ENCODE measurements at regions not wholly inside any gene's neighbourhood (a gene's known extent, or its start where the extent isn't known, plus 50 kb on each side); places are given as distances from the start of the nearest gene placed in this dataset.

DNA sequence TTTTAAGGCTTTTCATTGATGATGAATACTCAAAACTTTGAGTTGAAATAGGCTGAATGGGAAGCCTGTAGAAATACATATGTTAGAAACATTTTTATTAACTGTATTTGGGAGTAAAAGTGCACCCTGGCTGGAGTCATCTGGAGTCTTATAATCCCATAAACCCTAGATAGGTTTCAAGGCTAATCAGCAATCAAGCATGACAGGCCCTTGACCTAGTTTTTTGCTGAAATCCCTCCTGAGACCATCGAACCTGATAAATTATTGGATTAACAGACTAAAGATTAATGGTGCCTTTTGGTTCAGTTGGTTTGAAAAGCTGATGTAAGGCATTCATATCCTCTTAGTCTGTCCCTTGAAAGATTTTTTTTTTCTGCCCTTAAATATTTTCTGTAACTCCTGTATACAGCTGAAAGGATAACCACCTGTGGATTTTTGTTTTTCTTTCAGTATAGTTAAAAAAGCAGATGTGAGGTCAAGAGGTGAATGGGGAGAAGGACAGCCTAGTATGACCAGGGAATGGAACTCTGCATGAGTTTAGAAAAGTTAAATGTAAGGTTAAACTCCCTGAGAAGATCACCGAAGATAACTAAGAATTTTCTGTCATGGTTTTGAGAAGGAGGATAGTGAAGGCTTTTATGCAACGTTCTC is 69.4 kb upstream of the STXBP5L start:
- Histone ChIP-seq H3K27me3 (ENCODE audit: control insufficient read depth, insufficient read depth, low read length, poor library complexity, severe bottlenecking) (peaks cover 4% of the 10 kb centered on the region), H3K9me3 (ENCODE audit: control insufficient read depth, low read length) (no peaks in the 10 kb centered on the region), H3K4me3 (ENCODE audit: low read length) (no peak overlapping the region), H3K9ac (ENCODE audit: extremely low read depth, low read length, poor library complexity, severe bottlenecking) (no peak overlapping the region), H3K27ac (ENCODE audit: low read depth, low read length) (no peak overlapping the region), H3K4me1 (ENCODE audit: control insufficient read depth, insufficient read depth, low read length) (no peaks in the 10 kb centered on the region), H3K36me3 (ENCODE audit: control insufficient read depth, insufficient read depth, low read length) (no peaks in the 10 kb centered on the region)
- H3K36me3 Mint-ChIP-seq (ENCODE audit: low read depth) = no peaks in the 10 kb centered on the region
- peaks cover 8% of the 10 kb centered on the region for H3K4me1 Mint-ChIP-seq
- 67 to 81% methylated on average over 1 to 3 of the region's 3 CpGs for WGBS, 2 experiments (ENCODE audit: insufficient coverage in 1 of 2, insufficient read length in 1 of 2)
- H3K4me3 Mint-ChIP-seq = no peak overlapping the region
- DNase-seq = no peak
- peaks cover 9% of the 10 kb centered on the region for H3K27me3 Mint-ChIP-seq (ENCODE audit: insufficient read depth)
- H3K9me3 Mint-ChIP-seq = no peaks in the 10 kb centered on the region
- TF ChIP-seq, protein P1, sequence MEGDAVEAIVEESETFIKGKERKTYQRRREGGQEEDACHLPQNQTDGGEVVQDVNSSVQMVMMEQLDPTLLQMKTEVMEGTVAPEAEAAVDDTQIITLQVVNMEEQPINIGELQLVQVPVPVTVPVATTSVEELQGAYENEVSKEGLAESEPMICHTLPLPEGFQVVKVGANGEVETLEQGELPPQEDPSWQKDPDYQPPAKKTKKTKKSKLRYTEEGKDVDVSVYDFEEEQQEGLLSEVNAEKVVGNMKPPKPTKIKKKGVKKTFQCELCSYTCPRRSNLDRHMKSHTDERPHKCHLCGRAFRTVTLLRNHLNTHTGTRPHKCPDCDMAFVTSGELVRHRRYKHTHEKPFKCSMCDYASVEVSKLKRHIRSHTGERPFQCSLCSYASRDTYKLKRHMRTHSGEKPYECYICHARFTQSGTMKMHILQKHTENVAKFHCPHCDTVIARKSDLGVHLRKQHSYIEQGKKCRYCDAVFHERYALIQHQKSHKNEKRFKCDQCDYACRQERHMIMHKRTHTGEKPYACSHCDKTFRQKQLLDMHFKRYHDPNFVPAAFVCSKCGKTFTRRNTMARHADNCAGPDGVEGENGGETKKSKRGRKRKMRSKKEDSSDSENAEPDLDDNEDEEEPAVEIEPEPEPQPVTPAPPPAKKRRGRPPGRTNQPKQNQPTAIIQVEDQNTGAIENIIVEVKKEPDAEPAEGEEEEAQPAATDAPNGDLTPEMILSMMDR (conservative IDR thresholded peaks at IDR 0.05) = no peak
- H3K27ac Mint-ChIP-seq = no peak overlapping the region

DNA sequence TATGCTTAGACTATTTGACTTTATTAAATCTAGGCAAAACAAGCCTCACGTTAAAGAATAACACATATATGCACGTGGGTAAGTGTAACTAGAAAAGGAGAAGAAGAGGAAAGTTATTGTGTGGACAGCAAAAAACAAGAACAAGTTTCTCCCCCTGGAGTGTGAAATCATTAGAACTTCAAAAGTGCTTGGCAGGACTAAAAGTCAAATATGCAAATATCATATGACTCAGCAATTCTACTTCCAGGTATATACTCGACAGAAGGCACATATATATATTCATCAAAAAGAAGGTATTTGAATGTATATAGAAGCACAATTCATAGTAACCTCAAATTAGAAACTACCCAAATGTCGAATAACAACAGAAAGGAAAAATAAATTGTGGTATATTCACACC is 68.9 kb upstream of the STXBP5L start:
- no peaks in the 10 kb centered on the region for H3K9me3 Mint-ChIP-seq
- no peaks in the 10 kb centered on the region for H3K9me3 ChIP-seq (ENCODE audit: control insufficient read depth, low read length)
- no peaks in the 10 kb centered on the region for H3K36me3 Mint-ChIP-seq (ENCODE audit: low read depth)
- peaks cover 6% of the 10 kb centered on the region for H3K27me3 Mint-ChIP-seq (ENCODE audit: insufficient read depth)
- WGBS, 2 experiments (ENCODE audit: insufficient coverage in 1 of 2, insufficient read length in 1 of 2) = 66% methylated on average over 2 of the region's 4 CpGs; no CpG with 5 or more reads in 1 of the 2 experiments
- H3K27ac Mint-ChIP-seq = no peak overlapping the region
- H3K4me1 ChIP-seq (ENCODE audit: control insufficient read depth, insufficient read depth, low read length) = no peaks in the 10 kb centered on the region
- no peak overlapping the region for H3K9ac ChIP-seq (ENCODE audit: extremely low read depth, low read length, poor library complexity, severe bottlenecking)
- H3K4me3 Mint-ChIP-seq = no peak overlapping the region
- peaks cover 8% of the 10 kb centered on the region for H3K4me1 Mint-ChIP-seq
- H3K4me3 ChIP-seq (ENCODE audit: low read length) = no peak overlapping the region
- H3K36me3 ChIP-seq (ENCODE audit: control insufficient read depth, insufficient read depth, low read length) = no peaks in the 10 kb centered on the region
- H3K27me3 ChIP-seq (ENCODE audit: control insufficient read depth, insufficient read depth, low read length, poor library complexity, severe bottlenecking) = no peaks in the 10 kb centered on the region
- TF ChIP-seq, protein P1 (conservative IDR thresholded peaks at IDR 0.05) = no peak
- no peak overlapping the region for H3K27ac ChIP-seq (ENCODE audit: low read depth, low read length)
- no peak for DNase-seq

DNA sequence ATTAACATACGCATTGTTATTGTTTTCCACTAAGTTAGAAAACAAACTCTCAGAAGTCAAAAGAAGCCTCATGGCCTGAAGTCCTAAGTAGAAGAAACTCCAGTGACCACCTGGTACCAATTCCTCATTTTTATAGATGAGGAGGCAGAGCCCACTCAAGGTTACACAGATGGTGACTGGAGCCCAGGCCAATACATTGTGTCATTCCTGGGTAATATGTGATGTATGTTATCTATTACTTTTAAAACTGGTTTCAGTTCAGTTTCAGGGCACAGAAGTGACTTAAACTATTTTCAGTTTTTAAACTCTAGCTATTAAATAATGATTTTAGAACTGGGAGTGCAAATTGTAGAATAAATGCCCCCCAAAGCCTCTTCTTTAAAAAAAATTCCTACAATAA is 66.7 kb upstream of the STXBP5L start:
- H3K36me3 ChIP-seq (ENCODE audit: control insufficient read depth, insufficient read depth, low read length) = no peaks in the 10 kb centered on the region
- Mint-ChIP-seq H3K27ac (no peak overlapping the region), H3K4me3 (no peak overlapping the region), H3K4me1 (peaks cover 10% of the 10 kb centered on the region), H3K9me3 (no peaks in the 10 kb centered on the region), H3K36me3 (ENCODE audit: low read depth) (no peaks in the 10 kb centered on the region), H3K27me3 (ENCODE audit: insufficient read depth) (no peaks in the 10 kb centered on the region)
- TF ChIP-seq, protein P1 (conservative IDR thresholded peaks at IDR 0.05) = no peak
- no peak for DNase-seq
- H3K4me1 ChIP-seq (ENCODE audit: control insufficient read depth, insufficient read depth, low read length) = peaks cover 4% of the 10 kb centered on the region
- no peak overlapping the region for H3K9ac ChIP-seq (ENCODE audit: extremely low read depth, low read length, poor library complexity, severe bottlenecking)
- no peak overlapping the region for H3K27ac ChIP-seq (ENCODE audit: low read depth, low read length)
- H3K27me3 ChIP-seq (ENCODE audit: control insufficient read depth, insufficient read depth, low read length, poor library complexity, severe bottlenecking) = no peaks in the 10 kb centered on the region
- no peaks in the 10 kb centered on the region for H3K9me3 ChIP-seq (ENCODE audit: control insufficient read depth, low read length)
- 100% methylated on average over 1 of the region's 1 CpG for WGBS, 2 experiments (ENCODE audit: insufficient coverage in 1 of 2, insufficient read length in 1 of 2)
- no peak overlapping the region for H3K4me3 ChIP-seq (ENCODE audit: low read length)

Measured in endodermal cell (in vitro differentiated cells).